Activated naive CD4-positive, alpha-beta T cell treated with anti-CD3 and anti-CD28 coated beads, Interleukin-2, amount 50 U/mL, for 24 hours (primary cell): ENCODE measurements at regions not wholly inside any gene's neighbourhood (a gene's known extent, or its start where the extent isn't known, plus 50 kb on each side); places are given as distances from the start of the nearest gene placed in this dataset.
"Not testable (repeated sequence)": the region's sequence is repeated elsewhere in the genome, so short reads cannot be mapped to it uniquely, and the experiment has no call there.

Experiments used
- H3K27ac Mint-ChIP-seq: one replicate; pipeline ENCODE4 v1.8.0; 2021; ENCODE audit warnings: mild to moderate bottlenecking, mixed read lengths
- H3K27me3 Mint-ChIP-seq: one replicate; pipeline ENCODE4 v1.8.0; 2021; ENCODE audit warnings: mixed read lengths
- H3K36me3 Mint-ChIP-seq: one replicate; pipeline ENCODE4 v1.8.0; 2021; ENCODE audit warnings: mixed read lengths
- H3K4me1 Mint-ChIP-seq: one replicate; pipeline ENCODE4 v1.8.0; 2021; ENCODE audit warnings: mixed read lengths
- H3K4me3 Mint-ChIP-seq: one replicate; pipeline ENCODE4 v1.8.0; 2021; ENCODE audit warnings: mild to moderate bottlenecking, mixed read lengths
- H3K9me3 Mint-ChIP-seq: one replicate; pipeline ENCODE4 v1.8.0; 2021; ENCODE audit warnings: mixed read lengths

- H3K9me3 Mint-ChIP-seq: peaks cover 13% of the 10 kb centered on the region
- H3K27me3 Mint-ChIP-seq: no peaks in the 10 kb centered on the region
- H3K36me3 Mint-ChIP-seq: no peaks in the 10 kb centered on the region
- no peak overlapping the region for H3K4me3 Mint-ChIP-seq
- H3K27ac Mint-ChIP-seq: no peak overlapping the region
- H3K4me1 Mint-ChIP-seq: no peaks in the 10 kb centered on the region
Observed at GRCh38 chr6:84635081-84635761, 129.2 kb downstream of the TBX18 start.

DNA sequence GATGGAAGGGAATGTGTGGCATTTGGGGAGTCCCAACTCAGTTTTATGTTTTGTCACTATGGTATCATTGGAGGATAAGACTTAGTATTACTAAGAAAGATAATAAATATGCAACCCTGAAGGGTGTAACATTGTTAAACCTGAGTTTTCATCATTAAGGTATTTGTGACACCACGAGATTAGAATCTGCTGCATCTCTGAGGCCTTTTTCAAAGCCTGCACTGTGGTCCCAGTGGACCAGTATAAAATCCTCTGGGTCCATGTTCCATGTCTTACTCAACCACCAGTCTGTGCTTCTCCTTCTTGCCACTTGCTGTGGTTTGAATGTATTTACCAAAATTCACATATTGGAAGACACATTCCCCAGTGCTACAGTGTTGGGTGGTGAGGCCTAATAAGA, 130.6 kb downstream of the TBX18 start:
- no peaks in the 10 kb centered on the region for H3K27me3 Mint-ChIP-seq
- no peak overlapping the region for H3K27ac Mint-ChIP-seq
- no peaks in the 10 kb centered on the region for H3K4me1 Mint-ChIP-seq
- no peaks in the 10 kb centered on the region for H3K36me3 Mint-ChIP-seq
- no peak overlapping the region for H3K4me3 Mint-ChIP-seq
- H3K9me3 Mint-ChIP-seq: peaks cover 13% of the 10 kb centered on the region

- H3K4me1 Mint-ChIP-seq, H3K27ac Mint-ChIP-seq, H3K4me3 Mint-ChIP-seq, H3K27me3 Mint-ChIP-seq, H3K36me3 Mint-ChIP-seq: not testable (repeated sequence)
- peaks cover 12% of the 10 kb centered on the region for H3K9me3 Mint-ChIP-seq
Observed at GRCh38 chr6:84626527-84626926, 137.9 kb downstream of the TBX18 start.

DNA sequence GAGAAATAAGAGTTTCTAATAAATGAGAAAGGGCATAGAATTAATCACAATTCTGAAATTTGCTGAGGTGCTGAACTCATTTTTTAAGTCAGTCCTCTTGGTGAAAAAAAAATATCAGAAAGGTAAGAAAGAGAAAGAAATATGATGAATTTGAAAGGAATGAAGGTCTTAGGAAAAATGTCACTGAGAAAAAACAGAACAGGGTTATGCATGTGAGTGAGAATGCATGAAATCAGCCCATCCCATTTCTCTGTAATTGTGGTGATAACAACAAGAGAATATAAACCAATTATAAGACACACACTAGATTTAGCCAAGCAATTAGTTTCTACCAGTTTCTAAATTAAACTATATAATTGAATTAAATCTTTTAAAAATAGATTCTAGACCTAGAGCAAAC, 138.9 kb downstream of the TBX18 start:
- no peak overlapping the region for H3K4me3 Mint-ChIP-seq
- no peaks in the 10 kb centered on the region for H3K4me1 Mint-ChIP-seq
- H3K36me3 Mint-ChIP-seq: no peaks in the 10 kb centered on the region
- H3K27me3 Mint-ChIP-seq: no peaks in the 10 kb centered on the region
- H3K27ac Mint-ChIP-seq: no peak overlapping the region
- peaks cover 18% of the 10 kb centered on the region for H3K9me3 Mint-ChIP-seq

DNA sequence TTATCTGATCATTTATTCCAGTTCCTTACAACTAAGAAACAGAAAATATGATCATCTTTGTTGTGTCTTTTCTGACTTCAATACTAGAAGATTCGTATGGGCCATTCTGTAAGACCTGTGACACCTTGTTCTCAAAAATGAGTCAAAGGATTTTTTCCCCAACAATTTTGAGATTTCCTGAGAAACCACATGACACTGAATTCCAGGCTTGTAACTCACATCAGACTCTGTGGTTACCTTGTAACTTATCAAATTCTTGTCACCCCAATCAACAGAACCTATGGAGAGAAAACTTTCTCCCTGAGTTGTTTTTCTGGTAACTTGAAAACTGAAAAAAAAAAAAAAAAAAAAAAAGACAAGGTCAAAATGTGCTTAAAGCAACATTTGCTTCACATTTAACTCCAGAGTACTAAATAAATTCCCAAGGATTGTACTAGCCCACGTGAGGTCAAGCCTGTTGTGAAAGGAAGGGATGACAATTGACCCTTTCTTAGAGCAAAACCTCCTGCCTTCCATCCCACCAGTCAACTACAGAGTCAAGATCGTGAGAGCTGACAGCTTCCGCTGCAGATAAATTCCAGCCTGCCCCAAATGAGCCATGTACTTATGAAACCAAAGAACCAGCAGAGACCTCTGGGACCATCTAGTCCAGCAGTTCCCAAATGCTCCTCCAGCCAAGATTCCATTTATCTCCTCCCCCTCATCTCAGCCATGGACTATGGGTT, 140.3 kb downstream of the TBX18 start:
- Mint-ChIP-seq H3K27ac (no peak overlapping the region), H3K36me3 (no peaks in the 10 kb centered on the region), H3K4me3 (no peak overlapping the region), H3K9me3 (peaks cover 22% of the 10 kb centered on the region), H3K4me1 (no peaks in the 10 kb centered on the region), H3K27me3 (no peaks in the 10 kb centered on the region)

- peaks cover 20% of the 10 kb centered on the region for H3K9me3 Mint-ChIP-seq
- H3K27me3 Mint-ChIP-seq: no peaks in the 10 kb centered on the region
- no peak overlapping the region for H3K27ac Mint-ChIP-seq
- no peak overlapping the region for H3K4me3 Mint-ChIP-seq
- H3K36me3 Mint-ChIP-seq: peaks cover 1% of the 10 kb centered on the region
- no peaks in the 10 kb centered on the region for H3K4me1 Mint-ChIP-seq
Observed at GRCh38 chr6:84618836-84619235, 145.6 kb downstream of the TBX18 start.

DNA sequence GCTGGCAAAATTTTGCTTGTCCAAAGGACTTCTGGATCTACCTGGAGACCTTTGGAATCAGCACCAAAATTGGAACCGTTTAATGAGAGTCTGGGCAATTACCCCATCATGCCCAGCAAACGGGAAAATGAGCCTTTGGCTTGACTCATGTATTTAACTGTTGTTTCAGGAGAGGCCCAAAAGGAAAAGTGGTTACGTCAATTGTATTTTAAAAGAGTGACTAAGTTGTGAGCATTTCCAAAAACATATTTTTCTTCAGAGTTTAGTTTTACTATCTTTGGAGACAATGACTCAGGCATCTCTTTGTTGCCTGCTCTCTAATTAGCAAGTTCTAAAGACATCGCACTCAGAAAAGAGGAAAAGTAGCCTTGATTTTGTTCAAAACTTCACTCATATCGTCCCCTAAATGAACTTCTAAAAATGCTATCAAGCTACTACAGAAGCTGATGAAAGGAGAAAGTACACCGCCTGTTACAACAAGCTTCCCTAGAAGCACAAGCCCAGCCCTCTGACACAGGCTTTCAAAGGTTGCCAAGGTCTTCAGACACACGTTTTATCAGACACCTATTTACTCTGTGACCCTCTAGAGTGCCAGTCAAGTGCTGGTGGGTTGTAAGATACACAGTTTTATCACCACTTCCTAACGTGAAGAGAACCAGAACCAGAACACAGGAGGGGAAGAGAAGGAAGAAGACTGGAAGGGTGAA, 146.2 kb downstream of the TBX18 start:
- no peak overlapping the region for H3K27ac Mint-ChIP-seq
- no peak overlapping the region for H3K4me3 Mint-ChIP-seq
- peaks cover 1% of the 10 kb centered on the region for H3K36me3 Mint-ChIP-seq
- no peaks in the 10 kb centered on the region for H3K27me3 Mint-ChIP-seq
- no peaks in the 10 kb centered on the region for H3K4me1 Mint-ChIP-seq
- H3K9me3 Mint-ChIP-seq: peaks cover 20% of the 10 kb centered on the region

DNA sequence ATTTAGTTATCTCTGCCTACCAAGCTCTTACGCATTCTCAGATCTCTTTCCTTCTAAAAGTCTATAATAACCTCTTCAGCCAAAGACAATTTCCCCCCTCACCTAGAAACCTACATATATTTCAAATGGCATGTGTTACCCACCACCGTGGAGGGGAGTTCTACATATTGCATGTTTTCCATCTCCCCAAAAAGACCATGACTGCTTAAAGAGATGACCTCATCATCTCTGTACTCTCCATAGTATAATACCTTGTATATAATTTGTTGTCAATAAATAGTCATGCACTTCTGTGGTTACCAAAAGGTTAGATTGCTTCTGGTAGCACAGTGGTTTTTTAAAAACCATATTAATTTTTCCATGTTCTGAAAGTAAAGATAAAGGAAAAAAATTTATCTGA, 148.4 kb downstream of the TBX18 start:
- H3K9me3 Mint-ChIP-seq: peaks cover 13% of the 10 kb centered on the region
- no peaks in the 10 kb centered on the region for H3K27me3 Mint-ChIP-seq
- H3K4me1 Mint-ChIP-seq: no peaks in the 10 kb centered on the region
- peaks cover 1% of the 10 kb centered on the region for H3K36me3 Mint-ChIP-seq
- H3K4me3 Mint-ChIP-seq: no peak overlapping the region
- H3K27ac Mint-ChIP-seq: no peak overlapping the region

DNA sequence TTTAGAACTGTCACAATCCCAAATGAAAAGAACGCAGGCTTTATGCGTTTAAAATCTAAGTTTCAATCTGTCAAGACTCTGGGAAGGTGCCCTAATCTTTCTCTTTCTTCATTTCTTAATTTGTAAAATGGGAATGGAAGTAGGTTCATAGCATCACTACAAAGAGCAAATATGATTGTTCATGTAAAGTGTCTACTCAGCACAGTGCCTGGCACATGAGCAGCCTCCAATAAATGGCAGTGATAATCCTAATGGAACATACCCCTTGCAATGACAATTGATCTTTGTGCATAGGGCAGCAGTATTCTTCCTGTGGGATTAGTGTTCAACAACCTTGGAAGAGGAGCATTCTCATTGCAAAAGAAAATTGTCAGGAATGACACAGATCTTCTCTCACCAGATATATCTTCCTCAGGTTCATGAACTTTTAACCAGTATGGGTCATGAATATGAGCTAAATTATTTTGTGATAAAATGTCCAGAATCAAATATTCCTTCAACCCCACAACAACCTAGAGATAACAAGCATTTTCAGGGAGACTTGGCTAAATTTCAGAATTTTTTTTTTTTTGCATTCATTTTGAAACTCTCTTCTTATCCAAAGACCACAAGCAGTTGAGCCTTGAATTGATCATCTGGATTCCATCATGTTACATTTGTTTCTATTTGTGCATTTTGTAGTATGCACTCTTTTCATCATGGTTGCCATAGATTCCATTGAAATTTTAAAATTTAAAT, 149.1 kb downstream of the TBX18 start:
- H3K36me3 Mint-ChIP-seq: peaks cover 1% of the 10 kb centered on the region
- H3K4me3 Mint-ChIP-seq: no peak overlapping the region
- no peaks in the 10 kb centered on the region for H3K4me1 Mint-ChIP-seq
- H3K9me3 Mint-ChIP-seq: peaks cover 6% of the 10 kb centered on the region
- no peaks in the 10 kb centered on the region for H3K27me3 Mint-ChIP-seq
- H3K27ac Mint-ChIP-seq: no peak overlapping the region

GRCh38 chr6:84606860-84607259, 157.5 kb downstream of the TBX18 start:
- no peak overlapping the region for H3K4me3 Mint-ChIP-seq
- H3K27me3 Mint-ChIP-seq: no peaks in the 10 kb centered on the region
- no peaks in the 10 kb centered on the region for H3K36me3 Mint-ChIP-seq
- no peak overlapping the region for H3K27ac Mint-ChIP-seq
- no peaks in the 10 kb centered on the region for H3K4me1 Mint-ChIP-seq
- H3K9me3 Mint-ChIP-seq: no peaks in the 10 kb centered on the region

DNA sequence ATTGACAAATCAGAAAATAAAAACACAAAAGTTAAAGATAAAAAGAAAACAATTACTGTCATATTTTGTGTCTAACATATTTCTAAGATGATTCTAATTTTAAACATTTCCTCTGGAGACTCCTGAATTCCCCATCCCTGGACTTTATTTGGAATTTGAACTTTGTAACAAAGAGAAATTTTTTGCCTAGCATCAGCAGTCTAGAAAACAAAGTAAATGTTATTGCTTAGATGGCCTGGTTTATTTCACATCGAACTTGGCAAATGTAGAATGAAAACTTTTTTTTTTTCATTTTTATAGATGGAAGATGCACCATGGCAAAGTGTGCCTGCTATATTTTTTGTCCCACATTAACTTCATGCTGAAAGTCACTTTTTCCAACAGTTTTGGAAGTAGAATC, 159.1 kb downstream of the TBX18 start:
- no peaks in the 10 kb centered on the region for H3K9me3 Mint-ChIP-seq
- H3K4me1 Mint-ChIP-seq: no peaks in the 10 kb centered on the region
- H3K4me3 Mint-ChIP-seq: no peak overlapping the region
- no peaks in the 10 kb centered on the region for H3K36me3 Mint-ChIP-seq
- no peaks in the 10 kb centered on the region for H3K27me3 Mint-ChIP-seq
- no peak overlapping the region for H3K27ac Mint-ChIP-seq

GRCh38 chr6:84601366-84601765, 163.0 kb downstream of the TBX18 start:
- Mint-ChIP-seq H3K27me3 (no peaks in the 10 kb centered on the region), H3K9me3 (no peaks in the 10 kb centered on the region), H3K4me1 (no peaks in the 10 kb centered on the region), H3K27ac (no peak overlapping the region), H3K4me3 (no peak overlapping the region), H3K36me3 (no peaks in the 10 kb centered on the region)

- Mint-ChIP-seq H3K4me3 (no peak overlapping the region), H3K27ac (no peak overlapping the region), H3K4me1 (no peaks in the 10 kb centered on the region), H3K36me3 (no peaks in the 10 kb centered on the region), H3K27me3 (no peaks in the 10 kb centered on the region), H3K9me3 (no peaks in the 10 kb centered on the region)
Observed at GRCh38 chr6:84599991-84600390, 164.4 kb downstream of the TBX18 start.

DNA sequence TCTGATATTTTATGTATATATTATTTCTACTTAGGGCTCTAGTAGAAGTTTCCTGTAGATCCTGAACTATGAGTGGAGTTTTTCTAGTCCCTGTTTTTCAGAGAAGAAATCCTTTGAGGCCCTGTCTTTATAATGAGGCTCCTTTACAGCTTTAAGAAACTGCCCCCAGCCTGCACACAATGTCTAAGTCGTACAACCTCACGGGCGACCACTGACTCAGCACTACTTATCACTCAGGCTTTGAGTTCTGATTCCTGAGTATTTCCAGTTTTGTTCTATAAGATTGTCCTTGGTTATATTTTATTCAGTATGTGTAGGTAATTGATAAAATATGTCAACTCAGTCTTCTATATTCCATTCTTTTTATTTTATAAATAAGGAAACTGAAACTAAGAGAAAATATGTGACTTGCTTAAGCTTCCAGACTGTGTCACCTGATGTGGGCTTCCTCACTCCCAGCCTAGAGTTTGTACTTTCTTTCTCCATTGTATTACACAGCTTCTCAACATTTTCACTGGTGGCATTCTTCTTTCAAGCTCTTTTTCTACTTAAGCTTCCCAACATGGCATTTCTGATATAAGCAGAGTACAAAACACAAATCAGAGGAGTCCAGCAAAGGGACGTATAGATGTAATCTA, 167.0 kb downstream of the TBX18 start:
- H3K27ac Mint-ChIP-seq: no peak overlapping the region

GRCh38 chr6:84596488-84596887, 167.9 kb downstream of the TBX18 start:
- Mint-ChIP-seq H3K27ac (no peak overlapping the region), H3K4me3 (no peak overlapping the region), H3K27me3 (no peaks in the 10 kb centered on the region), H3K36me3 (no peaks in the 10 kb centered on the region), H3K9me3 (no peaks in the 10 kb centered on the region), H3K4me1 (no peaks in the 10 kb centered on the region)

More for the DNA sequence above, 167.0 kb downstream of the TBX18 start:
- H3K4me3 Mint-ChIP-seq: no peak overlapping the region
- no peaks in the 10 kb centered on the region for H3K9me3 Mint-ChIP-seq
- no peaks in the 10 kb centered on the region for H3K36me3 Mint-ChIP-seq
- H3K27me3 Mint-ChIP-seq: no peaks in the 10 kb centered on the region
- no peaks in the 10 kb centered on the region for H3K4me1 Mint-ChIP-seq
